ENCODE measurements at regions not wholly inside any gene's neighbourhood (a gene's known extent, or its start where the extent isn't known, plus 50 kb on each side); places are given as distances from the start of the nearest gene placed in this dataset.

GRCh38 chr3:71949442-71949841, 164.5 kb upstream of the PROK2 start:
- Histone ChIP-seq H3K14ac (ENCODE audit: insufficient read length) (no peak overlapping the region), H3K18ac (ENCODE audit: extremely low read depth, low read length) (no peak overlapping the region), H3K4me3 (ENCODE audit: extremely low read depth in 1 of 4, insufficient read depth in 2 of 4, low read depth in 3 of 4, low read length in 4 of 4) (no peak overlapping the region), H3K23ac (ENCODE audit: insufficient read length) (no peak overlapping the region), H3K79me2 (ENCODE audit: control insufficient read depth in 1 of 2, insufficient read depth in 2 of 2, low read length in 2 of 2) (no peaks in the 10 kb centered on the region), H2BK120ac (replicated peaks; ENCODE audit: low read depth, low read length) (no peak overlapping the region), H2AFZ (ENCODE audit: low read length) (no peak overlapping the region), H4K20me1 (replicated peaks in 1 of 2; ENCODE audit: control insufficient read depth in 1 of 2, insufficient read depth in 2 of 2, low read length in 2 of 2) (no peaks in the 10 kb centered on the region), H3K9ac (replicated peaks in 1 of 4; ENCODE audit: extremely low read depth in 1 of 4, low read depth in 3 of 4, low read length in 3 of 4) (no peak overlapping the region), H3K4ac (replicated peaks; ENCODE audit: insufficient read length, low read depth, low read length) (no peak overlapping the region), H2BK20ac (ENCODE audit: low read length) (no peak overlapping the region), H3K4me2 (ENCODE audit: insufficient read depth in 1 of 2, low read depth in 2 of 2, low read length in 2 of 2) (no peak overlapping the region), H2BK12ac (ENCODE audit: low read depth, low read length) (no peak overlapping the region), H3K79me1 (ENCODE audit: low read depth, low read length) (no peaks in the 10 kb centered on the region), H4K5ac (ENCODE audit: insufficient read length, low read depth, low read length) (no peak overlapping the region), H3K56ac (replicated peaks; ENCODE audit: insufficient read length, low read depth, low read length) (no peak overlapping the region), H4K91ac (replicated peaks; ENCODE audit: insufficient read length, low read length) (no peak overlapping the region), H2BK15ac (ENCODE audit: low read length) (no peak overlapping the region), H3K36me3 (ENCODE audit: control insufficient read depth in 2 of 4, insufficient read depth in 4 of 4, low read length in 3 of 4) (no peaks in the 10 kb centered on the region), H3K27ac (ENCODE audit: low read depth, low read length) (no peak overlapping the region), H2AK5ac (ENCODE audit: low read depth, low read length) (no peak overlapping the region), H3K9me3 (ENCODE audit: insufficient read depth in 2 of 2, low read depth in 1 of 2, low read length in 1 of 2) (no peaks in the 10 kb centered on the region), H3K23me2 (ENCODE audit: low read depth, low read length) (no peaks in the 10 kb centered on the region), H3K27me3 (replicated peaks in 1 of 4; ENCODE audit: control insufficient read depth in 3 of 4, extremely low read depth in 1 of 4, insufficient read depth in 3 of 4, low read length in 3 of 4) (peaks cover 0 to 1% (median 0%) of the 10 kb centered on the region in 4 experiments; a peak in 1 of 7 replicates), H4K8ac (ENCODE audit: extremely low read depth, insufficient read depth, low read length) (no peak overlapping the region), H3K4me1 (replicated peaks in 1 of 4; ENCODE audit: control insufficient read depth in 3 of 4, insufficient read depth in 4 of 4, low read length in 3 of 4) (peaks cover 0 to under 1% (median 0%) of the 10 kb centered on the region in 4 experiments; a peak in 1 of 7 replicates), H2BK5ac (ENCODE audit: low read depth, low read length) (no peak overlapping the region)
- ChIA-PET CTCF (ENCODE audit: partially characterized antibody) (interaction anchor here (0.6 to 8.4 kb wide), 6 partner anchors 10 to 331 kb away, joined by 3 to 46 read pairs (median 6); no protein-coding TSS in a partner anchor), POLR2A (ENCODE audit: partially characterized antibody) (no interaction called here)
- WGBS, 2 experiments (ENCODE audit: extremely low coverage in 1 of 2, insufficient coverage in 1 of 2, insufficient read length in 1 of 2, insufficient replicate concordance in 2 of 2, low coverage in 1 of 2, low lambda C conversion rate in 2 of 2, missing lambda C conversion rate in 1 of 2), result 81% methylated on average over 4 of the region's 4 CpGs; no CpG with 5 or more reads in 1 of the 2 experiments
- DNase-seq (ENCODE audit: low read depth in 1 of 2, low spot score in 2 of 2), result no peak
- FAIRE-seq, result no peak
- no peak for TF ChIP-seq JUND (IDR thresholded peaks at IDR 0.05; ENCODE audit: low read length)
- TF ChIP-seq TCF12 (IDR thresholded peaks at IDR 0.05; ENCODE audit: low read depth, low read length), result no peak
- no peak for TF ChIP-seq KDM5A (IDR thresholded peaks at IDR 0.05; ENCODE audit: low read length)
- TF ChIP-seq CBX8 (IDR thresholded peaks at IDR 0.05; ENCODE audit: borderline replicate concordance, low read depth, low read length), result no peak
- TF ChIP-seq E2F6 (IDR thresholded peaks at IDR 0.05), result no peak
- TF ChIP-seq MAX (IDR thresholded peaks at IDR 0.05), result no peak
- TF ChIP-seq CREB1 (IDR thresholded peaks at IDR 0.05), result no peak
- TF ChIP-seq POLR2A (IDR thresholded peaks at IDR 0.05; ENCODE audit: control extremely low read depth in 1 of 2, low read depth in 2 of 2, low read length in 2 of 2), result no peak
- TF ChIP-seq CHD2 (IDR thresholded peaks at IDR 0.05; ENCODE audit: low read length), result no peak
- no peak for TF ChIP-seq JUN (IDR thresholded peaks at IDR 0.05; ENCODE audit: low read depth, low read length)
- TF ChIP-seq EZH2 (IDR thresholded peaks at IDR 0.05; ENCODE audit: low read depth, low read length, severe bottlenecking), result no peak
- TF ChIP-seq SIN3A (conservative IDR thresholded peaks at IDR 0.05 in 1 of 2, IDR thresholded peaks at IDR 0.05 in 1 of 2; ENCODE audit: low read depth in 1 of 2, low read length in 2 of 2), result no peak
- no peak for TF ChIP-seq EP300 (IDR thresholded peaks at IDR 0.05; ENCODE audit: borderline replicate concordance in 1 of 2, low read depth in 2 of 2, low read length in 2 of 2)

Measured in H1 (cell line).